K562 (cell line): ENCODE measurements at regions not wholly inside any gene's neighbourhood (a gene's known extent, or its start where the extent isn't known, plus 50 kb on each side); places are given as distances from the start of the nearest gene placed in this dataset.

Source experiments
- ATAC-seq: fragments of 200-7000 bp; cut with Tn5 transposase; 3 replicates; pipeline ENCODE4 v1.9.1; 2020; ENCODE audit warnings: moderate library complexity
- BruUV-seq: library from RNA; stranded (reverse); fragments of 400-500 nt; replicated peaks from 2 replicates; lab custom pipeline; 2021; lab: Mats Ljungman, UMichigan
- CTCF ChIA-PET: fragments of 300-600 bp; formaldehyde crosslinking; extraction: SDS; loops from one replicate; lab custom pipeline; 2021; ENCODE audit warnings: low intra/inter-chr PET ratio; lab: Yijun Ruan, JAX
- POLR2A ChIA-PET: fragments of 300-600, 350-650 bp; sonication (Branson Sonifier 250); formaldehyde crosslinking; extraction: SDS; loops from one replicate; lab custom pipeline; 2021; ENCODE audit warnings: antibody characterized with exemption, inconsistent platforms; lab: Yijun Ruan, JAX
- DNase-seq, 4 experiments: peaks; one replicate each; pipeline versions ENCODE4 v3.0.0 to v3.0.0-alpha.2; 2011 to 2018; ENCODE audit warnings: low spot score in 3 of 4, mixed read lengths in 3 of 4; ENCODE audit errors: extremely low read depth in 1 of 4
- FAIRE-seq: peaks from 2 replicates; lab custom pipeline; 2011; peaks lifted over from hg19 to GRCh38; lab: Jason Lieb, UNC
- H2AFZ ChIP-seq: 2 replicates; pipeline ENCODE4 v1.6.0; 2011; ENCODE audit warnings: low read depth, low read length, control low read depth, inconsistent platforms
- H3K27ac ChIP-seq: fragments of 200-600 bp; 3 replicates; pipeline ENCODE4 v1.8.0; 2011; ENCODE audit warnings: low read depth, mild to moderate bottlenecking, control low read depth, inconsistent platforms, low read length, moderate library complexity, mixed read lengths; ENCODE audit errors: extremely low read depth
- H3K27me3 ChIP-seq, 2 experiments: fragments of 300-600 bp in 1 of 2; 2 replicates in 1 of 2; 3 replicates in 1 of 2; pipeline versions ENCODE4 v1.6.0 to v1.8.0; 2011; ENCODE audit warnings: inconsistent platforms in 2 of 2, low read length in 2 of 2, mild to moderate bottlenecking in 1 of 2, mixed read lengths in 1 of 2, moderate library complexity in 1 of 2; ENCODE audit not compliant: control insufficient read depth in 2 of 2, insufficient read depth in 2 of 2
- H3K36me3 ChIP-seq: fragments of 300-600 bp; 3 replicates; pipeline ENCODE4 v1.8.0; 2011; ENCODE audit warnings: mild to moderate bottlenecking, low read length, inconsistent platforms; ENCODE audit not compliant: control insufficient read depth, insufficient read depth
- H3K4me1 ChIP-seq, 2 experiments: fragments of 200-600 bp in 1 of 2; replicated peaks in 1 of 2; 2 replicates in 1 of 2; 3 replicates in 1 of 2; pipeline versions ENCODE4 v1.5.1 to v1.8.0; 2011; ENCODE audit warnings: inconsistent platforms in 2 of 2, low read length in 2 of 2, mild to moderate bottlenecking in 1 of 2, mixed read lengths in 1 of 2, moderate library complexity in 1 of 2; ENCODE audit not compliant: control insufficient read depth in 2 of 2, insufficient read depth in 2 of 2
- H3K4me2 ChIP-seq: 2 replicates; pipeline ENCODE4 v1.6.1; 2011; ENCODE audit warnings: low read length, control low read depth, inconsistent platforms, mixed read lengths; ENCODE audit not compliant: insufficient read depth
- H3K4me3 ChIP-seq: fragments of 200-600 bp; sonication (generic), shearing (Covaris generic); 2 replicates; pipeline ENCODE4 v1.5.1; 2016; ENCODE audit warnings: control low read depth, inconsistent platforms
- H3K79me2 ChIP-seq: fragments of 200-600 bp; 3 replicates; pipeline ENCODE4 v1.8.0; 2011; ENCODE audit warnings: low read length, inconsistent platforms; ENCODE audit not compliant: control insufficient read depth, insufficient read depth
- H3K9ac ChIP-seq, 2 experiments: 2 replicates each; pipeline versions ENCODE4 v1.6.0 to v1.6.1; 2011; ENCODE audit warnings: low read depth in 2 of 2, low read length in 2 of 2, control low read depth in 1 of 2, inconsistent platforms in 1 of 2, mild to moderate bottlenecking in 1 of 2, mixed read lengths in 1 of 2; ENCODE audit not compliant: insufficient read depth in 1 of 2
- H3K9me1 ChIP-seq: one replicate; pipeline ENCODE4 v1.6.0; 2011; ENCODE audit warnings: inconsistent platforms, mild to moderate bottlenecking, low read length, moderate library complexity; ENCODE audit not compliant: control insufficient read depth, insufficient read depth
- H3K9me3 ChIP-seq: replicated peaks from 2 replicates; pipeline ENCODE4 v1.5.1; 2011; ENCODE audit warnings: low read depth, low read length, inconsistent platforms; ENCODE audit not compliant: control insufficient read depth, insufficient read depth
- H4K20me1 ChIP-seq: replicated peaks from 2 replicates; pipeline ENCODE4 v1.6.1; 2011; ENCODE audit warnings: low read length, inconsistent platforms, mixed read lengths; ENCODE audit not compliant: control insufficient read depth, insufficient read depth
- ARNT ChIP-seq, 2 experiments: fragments of 450-650 bp; IDR thresholded peaks; 2 replicates each; pipeline ENCODE4 v1.6.1; 2016; ENCODE audit warnings: mild to moderate bottlenecking in 1 of 2
- CBX2 ChIP-seq: fragments of 200-600 bp; sonication (generic); IDR thresholded peaks from one replicate; pipeline ENCODE4 v1.6.1; 2012; ENCODE audit warnings: mild to moderate bottlenecking, low read length, inconsistent platforms; ENCODE audit not compliant: insufficient read depth, poor library complexity, severe bottlenecking
- CTCF ChIP-seq, 3 experiments: IDR thresholded peaks in 2 of 3; conservative IDR thresholded peaks in 1 of 3; 2 replicates each; pipeline ENCODE4 v1.5.1; 2011 to 2012; ENCODE audit warnings: low read length in 3 of 3, mild to moderate bottlenecking in 3 of 3, control low read depth in 2 of 3, improper control_type of control experiment in 1 of 3, inconsistent platforms in 1 of 3, low read depth in 1 of 3, mixed read lengths in 1 of 3, moderate library complexity in 1 of 3; ENCODE audit not compliant: insufficient read depth in 2 of 3
- FOXO4 ChIP-seq: fragments of 450-650 bp; formaldehyde crosslinking; IDR thresholded peaks from 2 replicates; pipeline ENCODE4 v1.4.0; 2020; ENCODE audit warnings: mild to moderate bottlenecking, moderate library complexity
- GTF2E2 ChIP-seq: fragments of 200-800 bp; sonication (Bioruptor generic); IDR thresholded peaks from 2 replicates; pipeline ENCODE4 v1.6.1; 2016; ENCODE audit warnings: missing genetic modification characterization, missing compliant biosample characterization
- MBD1 ChIP-seq: fragments of 250-450 bp; sonication (Bioruptor Pico); IDR thresholded peaks from 2 replicates; pipeline ENCODE4 v1.8.0; 2022; ENCODE audit warnings: inconsistent platforms
- MCM2 ChIP-seq: fragments of 450-650 bp; IDR thresholded peaks from 2 replicates; pipeline ENCODE4 v1.6.1; 2017; ENCODE audit warnings: low read depth, mild to moderate bottlenecking
- RAD21 ChIP-seq, 2 experiments: fragments of 250-450 bp in 1 of 2; fragments of 450-650 bp in 1 of 2; sonication (Bioruptor Pico) in 1 of 2; formaldehyde crosslinking in 1 of 2; IDR thresholded peaks in 1 of 2; conservative IDR thresholded peaks in 1 of 2; 2 replicates each; pipeline versions ENCODE4 v1.4.0 to v1.8.0; 2020 to 2022; ENCODE audit warnings: mild to moderate bottlenecking in 2 of 2, moderate library complexity in 1 of 2
- RAD51 ChIP-seq: fragments of 450-650 bp; IDR thresholded peaks from 2 replicates; pipeline ENCODE4 v1.7.1; 2016; ENCODE audit warnings: low read depth, mild to moderate bottlenecking, borderline replicate concordance
- SOX6 ChIP-seq: fragments of 450-650 bp; IDR thresholded peaks from 2 replicates; pipeline ENCODE4 v1.6.1; 2014; ENCODE audit warnings: mild to moderate bottlenecking
- TAL1 ChIP-seq: fragments of 450-650 bp; IDR thresholded peaks from 2 replicates; pipeline ENCODE4 v1.6.1; 2016; ENCODE audit warnings: mild to moderate bottlenecking
- TCF3 ChIP-seq: sonication (generic); formaldehyde crosslinking; IDR thresholded peaks from 2 replicates; pipeline ENCODE4 v1.4.0; 2020; ENCODE audit warnings: mild to moderate bottlenecking, missing genetic modification reagents
- TEAD1 ChIP-seq, 2 experiments: fragments of 450-650 bp in 1 of 2; sonication (generic) in 1 of 2; formaldehyde crosslinking; IDR thresholded peaks; 2 replicates each; pipeline versions ENCODE4 v1.4.0 to v1.8.0; 2020 to 2022; ENCODE audit warnings: mild to moderate bottlenecking in 2 of 2, missing genetic modification reagents in 1 of 2
- ZBTB34 ChIP-seq: fragments of 250-450 bp; sonication (Bioruptor Pico); IDR thresholded peaks from 2 replicates; pipeline ENCODE4 v1.8.0; 2021; ENCODE audit warnings: mild to moderate bottlenecking, moderate library complexity
- ZFPM2 ChIP-seq: fragments of 250-450 bp; sonication (Bioruptor Pico); IDR thresholded peaks from 2 replicates; pipeline ENCODE4 v1.5.1; 2022; ENCODE audit warnings: mild to moderate bottlenecking
- ZNF384 ChIP-seq: IDR thresholded peaks from 2 replicates; pipeline ENCODE4 v1.6.1; 2012; ENCODE audit warnings: low read depth, low read length, improper control_type of control experiment
- WGBS: fragments of 100-300 bp; shearing (Covaris generic); methylation state at CpG from one replicate; pipeline ENCODE4 v1.1.6; 2016; ENCODE audit warnings: low coverage, mixed read lengths; ENCODE audit not compliant: insufficient coverage; ENCODE audit errors: missing lambda C conversion rate; 5-methylcytosine and 5-hydroxymethylcytosine counted together
- in situ Hi-C: fragments of 300-500 bp; cut with MboI; formaldehyde crosslinking; loops from 4 replicates; pipeline ENCODE4 v1.15.0; 2018; ENCODE audit warnings: inconsistent platforms, mixed read lengths
- intact Hi-C: fragments of 100-400 bp; cut with micrococcal nuclease; formaldehyde crosslinking; loops from 2 replicates; pipeline ENCODE4 v1.14.2; 2022

GRCh38 chr3:14300721-14301399, 101.5 kb upstream of the SLC6A6 start:
- Histone ChIP-seq H3K4me2 (no peak overlapping the region), H2AFZ (peak overlapping the region; percentile 36), H3K36me3 (no peaks in the 10 kb centered on the region), H3K9me1 (no peaks in the 10 kb centered on the region), H3K4me3 (no peak overlapping the region), H3K27ac (no peak overlapping the region), H3K4me1 (peaks cover 0 to 17% of the 10 kb centered on the region in 2 experiments; a peak in 2 of 5 replicates), H3K9ac (0 out of 4 replicates have a peak overlapping the region, but pooled peaks of 1 of the 2 experiments have one; percentile 10), H3K9me3 (no peaks in the 10 kb centered on the region), H3K27me3 (no peaks in the 10 kb centered on the region), H3K79me2 (no peaks in the 10 kb centered on the region), H4K20me1 (no peaks in the 10 kb centered on the region)
- peak; percentile 64 for FAIRE-seq
- ATAC-seq: peak; percentile 73
- POLR2A ChIA-PET: interaction anchor here (0.9 kb wide), 1 partner anchor 20 kb away, joined by 3 read pairs; no protein-coding TSS in a partner anchor
- intact Hi-C loops: loop anchor here (10.0 kb wide), 1 partner anchor 406 kb away; no protein-coding TSS in a partner anchor
- 51% methylated on average over 11 of the region's 11 CpGs for WGBS
- CTCF ChIA-PET: interaction anchor here (0.7 kb wide), 1 partner anchor 97 kb away, joined by 3 read pairs; no protein-coding TSS in a partner anchor
- in situ Hi-C loops: no loop called here
- peak in 1 of 4 experiments; percentile 34 for DNase-seq
- BruUV-seq: no TSS peak
- TF ChIP-seq ARNT (IDR thresholded peaks at IDR 0.05) (no peak), TCF3 (CRISPR knock-in tag) (no peak), ZNF384 (no peak), FOXO4 (no peak), RAD51 (no peak), TEAD1 (CRISPR knock-in tag; IDR thresholded peaks at IDR 0.05) (no peak), TAL1 (no peak), MCM2 (no peak), GTF2E2 (tag) (no peak), CBX2 (no peak), SOX6 (no peak), CTCF (IDR thresholded peaks at IDR 0.05 in 2 of 3, conservative IDR thresholded peaks at IDR 0.05 in 1 of 3; ENCODE audit: insufficient read depth in 2 of 3, low read depth in 1 of 3, low read length in 3 of 3) (peak; percentile 31 to 45 (median 33); a peak in 3 of 6 replicates), ZFPM2 (CRISPR knock-in tag) (no peak), MBD1 (CRISPR knock-in tag) (no peak), RAD21 (CRISPR knock-in tag; conservative IDR thresholded peaks at IDR 0.05 in 1 of 2, IDR thresholded peaks at IDR 0.05 in 1 of 2) (peak; percentile 18 to 60; a peak in 3 of 4 replicates), ZBTB34 (CRISPR knock-in tag) (no peak)
